ENCODE measurements at regions not wholly inside any gene's neighbourhood (a gene's known extent, or its start where the extent isn't known, plus 50 kb on each side); places are given as distances from the start of the nearest gene placed in this dataset.
"Not testable (repeated sequence)": the region's sequence is repeated elsewhere in the genome, so short reads cannot be mapped to it uniquely, and the experiment has no call there.

DNA sequence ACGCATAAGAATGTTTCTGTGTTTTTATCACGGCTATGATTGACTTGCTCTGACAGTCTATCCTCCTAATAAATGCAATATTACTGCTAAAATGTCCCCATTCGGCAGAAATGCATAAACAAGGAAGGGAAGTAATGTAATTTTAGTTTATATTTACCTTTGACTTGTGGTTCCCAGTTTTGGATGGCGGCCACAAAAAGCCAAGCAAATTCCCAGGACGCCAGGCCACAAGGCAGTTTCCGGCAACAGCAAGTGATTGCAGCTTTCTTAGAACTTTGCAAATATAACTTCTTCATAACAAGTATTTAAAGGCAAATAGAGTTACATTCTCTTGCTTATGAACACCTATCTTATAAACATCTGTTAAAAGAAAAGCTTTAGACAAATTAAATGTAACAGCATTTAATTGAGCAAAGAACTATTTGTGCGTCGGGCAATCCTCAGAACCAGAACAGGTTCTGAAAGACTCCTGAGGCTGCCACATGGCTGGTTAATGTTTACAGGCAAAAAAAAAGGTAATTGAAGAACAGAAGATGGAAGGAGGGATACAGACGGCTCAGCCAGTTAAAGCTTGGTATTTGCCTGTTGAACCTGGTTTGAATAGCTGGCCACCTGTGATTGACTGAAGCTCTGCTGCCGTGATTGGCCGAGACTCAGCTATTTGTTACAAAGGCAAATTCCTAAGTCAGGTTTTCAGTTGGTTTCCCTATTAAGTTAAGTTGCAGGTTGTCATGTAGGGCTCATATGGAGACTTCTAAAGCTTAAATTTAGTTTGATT, 80.8 kb downstream of the C21orf91 start:
- intact Hi-C loops (cut with DNase I): no loop called here
- no peak for DNase-seq

DNA sequence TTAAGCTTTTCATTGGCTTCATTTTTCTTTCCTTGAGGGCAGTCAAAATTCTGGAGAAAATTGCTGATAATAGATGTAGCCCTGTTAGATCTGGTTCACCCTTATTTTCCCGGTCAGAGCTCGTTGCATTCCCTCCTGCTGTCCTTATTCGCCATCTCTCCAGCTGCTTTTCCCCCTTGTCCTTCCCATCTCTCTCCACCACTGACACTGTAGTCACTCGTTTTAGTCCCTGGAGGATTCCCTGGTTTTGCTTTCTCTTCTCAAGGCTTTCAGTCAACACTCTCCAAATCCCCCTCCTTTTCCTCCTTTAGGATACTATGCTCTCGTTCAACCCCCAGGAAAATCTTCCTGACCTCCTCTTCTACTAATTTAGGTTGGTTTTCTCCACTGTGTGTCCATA, 83.1 kb downstream of the C21orf91 start:
- intact Hi-C loops (cut with DNase I): no loop called here
- DNase-seq: no peak

DNA sequence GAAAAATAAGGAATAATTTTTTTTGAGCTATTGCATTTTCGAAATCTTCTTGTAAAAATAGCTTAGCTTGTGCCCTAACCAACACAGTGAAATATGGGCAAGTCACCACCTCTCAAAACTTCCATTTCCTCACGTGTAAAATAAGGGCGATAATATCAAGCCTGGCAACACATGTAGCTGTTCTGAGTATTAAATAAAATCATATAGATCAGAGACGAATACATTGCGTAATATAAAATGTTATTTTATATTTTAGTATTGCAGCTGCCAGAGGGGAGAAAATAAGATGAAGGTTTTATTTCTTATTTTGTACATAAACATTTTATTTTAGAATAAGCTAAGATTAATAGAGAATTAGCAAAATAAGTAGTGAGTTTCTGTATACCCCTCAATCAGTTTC, 85.9 kb downstream of the C21orf91 start:
- intact Hi-C loops (cut with DNase I): no loop called here
- DNase-seq: no peak

DNA sequence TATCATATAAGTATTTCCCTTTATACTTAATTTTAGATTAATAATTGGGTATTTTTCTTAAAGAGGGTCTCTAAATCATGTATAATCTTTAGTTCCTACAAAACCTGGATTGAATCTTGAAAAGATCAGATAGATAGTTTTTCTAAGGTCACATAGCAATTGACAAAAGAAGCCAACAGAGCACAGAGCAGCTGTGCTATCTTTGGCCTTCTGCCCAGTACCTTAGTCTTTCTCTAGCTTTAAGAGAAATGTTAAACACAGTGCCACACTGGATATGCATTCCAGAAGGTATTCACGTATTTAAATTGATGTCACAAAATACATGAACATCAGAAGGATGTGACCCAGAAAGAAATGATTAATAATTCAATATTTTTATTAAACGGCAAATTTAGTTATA, 86.8 kb downstream of the C21orf91 start:
- no peak for DNase-seq
- intact Hi-C loops (cut with DNase I): no loop called here

DNA sequence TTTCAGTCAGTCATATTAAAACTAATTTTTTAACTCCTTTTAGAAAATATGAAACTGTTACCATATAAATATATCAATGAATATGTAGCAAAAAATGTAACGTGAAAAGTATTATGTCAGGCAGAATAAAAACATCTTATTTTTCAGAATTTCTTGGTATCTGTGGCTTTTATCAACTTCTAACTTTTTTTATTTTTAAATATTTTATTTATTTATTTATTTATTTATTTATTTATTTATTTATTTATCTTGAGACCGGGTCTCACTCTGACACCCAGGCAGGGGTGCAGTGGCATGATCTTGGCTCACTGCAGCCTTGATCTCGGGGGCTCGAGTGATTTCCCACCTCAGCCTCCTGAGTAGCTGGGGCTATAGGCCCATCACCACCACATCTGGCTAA, 87.6 kb downstream of the C21orf91 start:
- DNase-seq: peak in 1 of 10 donors; percentile 81
- intact Hi-C loops (cut with DNase I): no loop called here

DNA sequence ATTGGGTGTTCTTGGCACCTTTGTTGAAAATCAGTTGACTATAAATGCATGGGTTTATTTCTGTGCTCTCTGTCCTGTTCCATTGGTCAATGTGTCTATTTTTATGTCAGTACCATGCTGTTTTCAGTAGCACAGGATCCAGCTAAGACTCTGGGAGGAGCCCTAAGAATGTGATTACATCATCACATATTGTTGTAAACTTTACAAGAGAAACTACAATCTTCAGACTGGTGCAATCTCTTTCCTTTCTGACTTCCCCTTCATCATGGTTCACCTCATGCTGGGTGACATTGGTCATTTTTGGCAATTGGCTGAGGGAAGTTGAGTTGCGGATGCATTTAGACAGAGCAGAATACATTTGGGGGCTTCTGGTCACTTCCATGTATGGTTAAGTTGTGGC, 88.4 kb downstream of the C21orf91 start:
- intact Hi-C loops (cut with DNase I): no loop called here
- DNase-seq: no peak

DNA sequence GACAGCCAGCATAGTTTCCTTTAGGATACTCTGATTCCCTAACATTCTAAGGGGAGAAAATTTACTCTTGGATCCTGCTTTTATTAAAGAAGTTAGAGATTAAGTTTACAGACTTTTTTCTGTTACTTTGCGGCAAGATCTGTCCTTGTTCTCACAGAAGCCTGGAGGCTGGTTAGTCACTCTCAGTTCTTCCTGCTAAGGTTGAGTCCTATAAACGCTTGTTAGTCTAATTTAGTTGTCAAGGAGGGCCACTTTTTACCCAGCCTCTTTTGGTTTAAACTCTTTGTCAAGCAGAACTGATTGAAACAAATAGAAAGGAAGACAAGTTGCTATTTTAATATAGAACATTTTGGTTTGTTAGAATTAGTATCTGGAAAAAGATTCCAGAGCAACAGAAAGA, 89.7 kb downstream of the C21orf91 start:
- intact Hi-C loops (cut with DNase I): no loop called here
- DNase-seq: no peak

DNA sequence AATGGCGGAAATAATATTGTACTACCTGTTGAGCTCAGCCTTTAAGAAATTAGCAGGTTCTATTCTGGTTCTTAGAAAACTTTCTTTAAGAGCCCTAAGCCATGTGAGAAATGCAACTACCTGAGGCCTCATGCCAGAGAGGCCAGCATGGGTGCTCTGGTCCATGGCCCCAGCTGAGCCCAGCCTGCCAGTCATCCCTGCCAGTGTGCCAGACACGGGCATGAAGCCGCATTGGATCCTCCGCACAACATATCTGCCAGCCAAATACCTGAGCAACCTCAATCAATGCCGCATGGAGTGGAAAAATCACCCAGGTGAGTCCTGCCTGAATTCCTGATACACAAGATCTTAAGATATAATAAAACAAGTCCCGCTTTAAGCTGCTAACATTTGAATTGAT, 91.8 kb downstream of the C21orf91 start:
- intact Hi-C loops (cut with DNase I): no loop called here
- peak in 1 of 10 donors; percentile 61 for DNase-seq

DNA sequence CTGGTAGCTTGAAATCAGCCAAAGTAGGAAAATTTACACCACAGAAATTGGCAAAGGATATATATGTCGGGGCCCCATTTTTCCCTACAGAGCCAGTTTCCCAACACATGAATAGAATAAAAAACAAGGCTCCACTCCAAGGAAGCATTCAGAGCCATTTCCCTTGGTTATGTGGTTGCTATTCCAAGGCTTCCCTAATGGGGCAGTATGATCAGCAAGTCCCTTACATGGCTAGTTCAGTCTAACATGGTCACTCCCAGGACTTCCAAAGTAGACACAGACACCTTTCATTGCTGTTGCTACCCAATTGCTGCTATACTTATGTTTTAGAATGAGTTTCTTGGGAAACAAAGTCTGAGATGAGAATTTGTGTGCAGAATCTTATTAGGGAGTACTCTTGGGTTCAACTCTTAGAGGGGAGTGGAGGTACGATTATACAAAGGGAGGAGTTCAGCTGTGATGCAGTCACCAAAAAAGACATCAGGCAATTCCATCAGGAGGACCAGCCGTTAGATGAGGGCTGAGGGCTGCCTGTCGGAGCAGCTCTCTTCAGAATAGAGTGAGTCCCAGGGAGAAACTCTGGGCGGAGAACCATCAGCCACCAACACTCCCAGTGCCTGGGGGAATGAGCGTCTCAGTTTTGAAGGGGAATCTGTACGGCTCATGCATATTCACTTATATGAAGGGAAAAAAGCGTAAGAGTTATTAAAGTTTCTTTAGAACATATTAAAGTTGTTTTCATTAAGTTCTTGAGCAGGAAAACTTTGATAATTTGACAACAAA, 92.9 kb downstream of the C21orf91 start:
- no peak for DNase-seq
- intact Hi-C loops (cut with DNase I): no loop called here

DNA sequence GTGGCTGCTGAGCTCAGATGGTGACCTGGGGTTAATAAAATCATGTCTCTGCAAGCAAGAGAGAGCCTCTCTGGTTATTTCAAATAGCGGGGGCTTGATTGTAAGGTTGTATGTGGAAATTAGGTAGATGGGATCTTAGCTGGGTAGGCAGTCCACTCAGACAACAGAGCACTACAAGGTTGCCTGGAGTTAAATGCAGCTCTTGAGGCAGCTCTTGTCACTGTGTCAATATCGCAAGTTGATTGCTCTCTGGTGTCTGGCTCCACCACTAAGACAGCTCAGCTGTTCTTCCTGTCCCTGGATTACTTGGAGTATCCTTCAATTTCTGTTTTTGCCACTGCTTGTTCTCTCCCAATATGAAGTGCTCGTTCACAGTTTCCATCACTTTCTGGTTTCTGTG, 93.8 kb downstream of the C21orf91 start:
- intact Hi-C loops (cut with DNase I): no loop called here

DNA sequence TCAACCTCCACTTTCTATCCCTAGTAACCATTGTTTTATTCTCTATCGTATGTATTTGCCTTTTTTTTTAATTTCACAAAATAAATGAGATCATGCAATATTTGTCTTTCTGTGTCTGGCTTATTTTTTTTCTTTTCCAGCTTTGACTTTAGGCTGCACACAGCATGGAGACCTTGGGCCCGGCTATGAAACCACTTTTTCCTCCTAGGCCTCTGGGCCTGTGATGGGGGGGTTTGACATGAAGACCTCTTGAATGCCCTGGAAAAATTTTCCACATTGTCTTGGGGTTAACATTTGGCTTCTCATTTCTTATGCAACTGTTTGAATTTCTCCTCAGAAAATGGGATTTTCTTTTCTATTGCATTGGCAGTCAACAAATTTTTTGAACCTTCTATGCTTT, 100.2 kb upstream of the BTG3 start:
- intact Hi-C loops (cut with DNase I): no loop called here
- DNase-seq: no peak

More for the DNA sequence above, 93.8 kb downstream of the C21orf91 start:
- no peak for DNase-seq

DNA sequence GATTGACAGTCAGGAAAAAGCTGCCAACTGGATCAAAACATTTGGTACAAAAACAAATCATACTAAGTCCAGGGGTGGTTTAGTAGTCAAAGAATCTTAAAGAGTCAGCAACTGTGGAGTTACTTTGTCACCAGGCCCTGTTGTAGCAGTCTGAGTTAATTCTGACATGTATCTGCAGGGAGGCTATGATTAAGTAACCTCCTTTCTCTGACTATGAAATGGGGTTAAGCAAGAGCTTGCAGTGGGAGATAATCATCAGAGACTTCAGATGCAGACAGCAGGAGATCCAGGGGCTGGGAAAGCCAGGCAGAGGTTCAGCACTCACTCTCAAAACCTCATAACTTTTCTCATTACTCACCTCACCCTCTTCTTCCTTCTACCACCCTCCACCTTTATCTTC, 99.2 kb upstream of the BTG3 start:
- intact Hi-C loops (cut with DNase I): no loop called here
- DNase-seq: no peak

DNA sequence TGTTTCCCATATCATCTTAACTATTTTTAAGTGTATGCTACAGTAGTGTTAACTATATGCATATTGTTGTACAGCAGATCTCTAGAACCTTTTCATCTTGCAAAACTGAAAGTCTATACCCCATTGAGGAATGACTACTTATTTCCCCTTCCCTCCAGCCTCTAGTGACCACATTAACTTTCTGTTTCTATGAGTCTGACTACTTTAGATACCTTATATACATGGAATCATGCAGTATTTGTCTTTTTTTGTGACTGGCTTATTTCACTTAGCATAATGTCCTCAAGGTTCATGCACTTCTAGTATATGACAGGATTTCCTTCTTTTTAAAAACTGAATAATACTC, 96.5 kb upstream of the BTG3 start:
- intact Hi-C loops (cut with DNase I): no loop called here
- no peak for DNase-seq

DNA sequence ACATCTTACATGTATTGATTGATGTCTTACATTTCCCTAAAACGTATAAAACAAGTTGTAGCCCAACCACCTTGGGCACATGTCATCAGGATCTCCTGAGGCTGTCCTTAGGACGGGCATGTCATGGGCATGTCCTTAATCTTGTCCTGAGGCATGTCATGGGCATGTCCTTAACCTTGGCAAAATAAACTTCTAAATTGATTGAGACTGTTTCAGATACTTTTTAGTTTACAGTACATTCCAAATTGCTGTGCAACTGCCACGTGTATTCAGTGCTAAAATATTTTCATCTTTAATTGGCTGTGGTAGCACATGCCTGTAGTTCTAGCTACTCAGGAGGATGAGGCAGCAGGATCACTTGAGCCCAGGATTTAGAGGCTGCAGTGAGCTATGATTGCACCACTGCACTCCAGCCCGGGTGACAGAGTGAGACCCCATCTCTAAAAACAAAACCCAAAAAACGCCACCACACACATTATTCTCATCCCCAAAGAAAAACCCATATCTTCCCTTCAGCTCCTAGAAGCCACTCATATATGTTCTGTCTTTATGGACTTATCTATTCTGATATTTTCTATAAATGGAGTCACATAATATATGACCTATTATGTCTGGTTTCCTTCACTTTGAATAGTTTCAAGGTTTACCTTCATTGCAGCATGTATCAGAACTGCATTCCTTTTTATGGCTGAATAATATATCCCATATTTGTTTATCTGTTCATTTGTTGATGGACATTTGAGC, 96.0 kb upstream of the BTG3 start:
- intact Hi-C loops (cut with DNase I): no loop called here
- no peak for DNase-seq

DNA sequence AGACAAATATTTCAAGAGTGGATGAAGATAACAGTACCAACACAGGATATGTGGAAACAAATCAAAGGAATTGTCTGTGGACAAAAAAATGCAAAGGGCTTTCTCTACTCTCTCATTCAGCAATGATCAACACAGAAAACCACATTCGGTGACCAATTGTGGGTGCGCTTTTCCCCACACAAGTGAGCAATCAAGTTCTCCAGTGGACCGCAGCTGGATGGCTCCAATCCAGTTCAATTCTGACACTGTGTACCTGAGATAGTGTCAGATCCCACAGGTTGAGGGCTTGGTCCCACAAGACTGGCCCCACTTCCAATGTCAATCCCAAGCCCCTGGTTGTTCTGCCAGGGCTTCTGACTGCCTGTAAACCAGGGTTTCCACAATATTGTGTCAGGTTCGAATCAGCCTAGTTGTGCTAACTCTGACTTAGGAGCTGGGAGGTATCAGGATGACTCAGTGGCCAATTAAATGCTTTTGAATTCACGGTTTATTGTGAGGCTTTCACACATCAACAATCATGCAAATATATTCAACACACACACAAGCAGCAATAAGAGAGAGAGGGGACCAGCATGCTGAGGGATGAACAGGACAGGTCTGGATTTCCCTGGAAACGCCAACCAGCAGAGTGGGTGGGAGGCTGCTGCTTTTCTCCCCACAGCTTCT, 87.0 kb upstream of the BTG3 start:
- no peak for DNase-seq
- intact Hi-C loops (cut with DNase I): no loop called here

DNA sequence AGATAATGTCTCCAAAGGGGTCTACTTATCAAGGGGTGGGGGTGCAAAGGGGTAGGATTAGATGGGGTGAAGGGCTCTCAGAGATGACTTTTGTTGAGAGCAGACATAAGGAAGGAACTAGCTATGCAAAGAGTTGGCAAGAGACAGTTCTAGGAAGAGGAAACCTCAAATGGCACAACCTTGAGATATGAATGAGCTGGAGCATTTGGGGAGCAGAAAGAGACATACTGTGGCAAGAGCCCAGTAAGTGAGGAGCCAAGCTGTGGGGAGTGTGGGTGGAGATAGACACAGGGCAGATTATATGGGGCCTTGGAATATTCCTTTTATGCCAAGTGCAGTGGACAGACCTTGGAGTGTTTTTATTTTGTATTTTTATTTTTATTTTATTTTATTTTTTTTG, 84.8 kb upstream of the BTG3 start:
- intact Hi-C loops (cut with DNase I): no loop called here
- DNase-seq: no peak

DNA sequence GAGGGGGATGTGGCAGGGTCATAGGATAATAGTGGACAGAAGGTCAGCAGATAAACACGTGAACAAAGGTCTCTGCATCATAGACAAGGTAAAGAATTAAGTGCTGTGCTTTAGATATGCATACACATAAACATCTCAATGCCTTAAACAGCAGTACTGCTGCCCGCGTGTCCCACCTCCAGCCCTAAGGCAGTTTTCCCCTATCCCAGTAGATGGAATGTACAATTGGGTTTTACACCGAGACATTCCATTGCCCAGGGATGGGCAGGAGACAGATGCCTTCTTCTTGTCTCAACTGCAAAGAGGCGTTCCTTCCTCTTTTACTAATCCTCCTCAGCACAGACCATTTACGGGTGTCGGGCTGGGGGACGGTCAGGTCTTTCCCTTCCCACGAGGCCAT, 81.7 kb upstream of the BTG3 start:
- intact Hi-C loops (cut with DNase I); DNase-seq: not testable (repeated sequence)

DNA sequence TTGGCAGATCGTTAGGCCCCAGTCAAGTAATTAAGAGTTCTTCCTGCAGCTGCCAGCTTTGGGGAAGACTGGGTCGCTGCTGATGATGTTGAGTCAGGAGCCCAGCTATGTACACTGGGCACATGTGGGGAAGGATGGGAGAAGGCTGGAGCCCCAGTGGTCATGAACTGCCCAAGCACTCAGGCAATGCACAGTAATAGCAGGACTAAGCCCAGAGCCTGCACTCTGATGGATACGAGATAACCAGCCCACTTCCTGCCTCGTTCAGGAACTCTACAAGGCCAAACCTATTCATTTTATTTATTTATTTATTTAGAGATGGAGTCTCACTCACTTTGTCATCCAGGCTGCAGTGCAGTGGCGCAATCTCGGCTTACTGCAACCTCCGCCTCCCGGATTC, 81.1 kb upstream of the BTG3 start:
- intact Hi-C loops (cut with DNase I): no loop called here
- DNase-seq: no peak

DNA sequence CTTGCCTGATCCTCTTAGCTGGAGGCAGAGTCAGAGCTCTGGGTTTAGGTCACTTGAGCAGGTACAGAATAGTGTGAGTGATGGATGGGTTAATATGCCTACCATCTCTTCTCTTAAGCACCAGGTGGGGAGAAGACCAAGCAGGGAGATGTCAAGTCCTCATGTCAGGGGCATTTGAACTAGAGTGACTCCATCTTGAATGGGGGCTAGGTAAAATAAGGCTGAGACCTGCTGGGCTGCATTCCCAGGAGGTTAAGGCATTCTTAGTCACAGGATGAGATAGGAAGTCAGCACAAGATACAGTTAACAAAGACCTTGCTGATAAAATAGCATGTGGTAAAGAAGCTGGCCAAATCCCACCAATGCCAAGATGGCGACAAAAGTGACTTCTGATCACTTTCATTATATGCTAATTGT, 77.4 kb upstream of the BTG3 start:
- intact Hi-C loops (cut with DNase I): no loop called here
- DNase-seq: no peak

DNA sequence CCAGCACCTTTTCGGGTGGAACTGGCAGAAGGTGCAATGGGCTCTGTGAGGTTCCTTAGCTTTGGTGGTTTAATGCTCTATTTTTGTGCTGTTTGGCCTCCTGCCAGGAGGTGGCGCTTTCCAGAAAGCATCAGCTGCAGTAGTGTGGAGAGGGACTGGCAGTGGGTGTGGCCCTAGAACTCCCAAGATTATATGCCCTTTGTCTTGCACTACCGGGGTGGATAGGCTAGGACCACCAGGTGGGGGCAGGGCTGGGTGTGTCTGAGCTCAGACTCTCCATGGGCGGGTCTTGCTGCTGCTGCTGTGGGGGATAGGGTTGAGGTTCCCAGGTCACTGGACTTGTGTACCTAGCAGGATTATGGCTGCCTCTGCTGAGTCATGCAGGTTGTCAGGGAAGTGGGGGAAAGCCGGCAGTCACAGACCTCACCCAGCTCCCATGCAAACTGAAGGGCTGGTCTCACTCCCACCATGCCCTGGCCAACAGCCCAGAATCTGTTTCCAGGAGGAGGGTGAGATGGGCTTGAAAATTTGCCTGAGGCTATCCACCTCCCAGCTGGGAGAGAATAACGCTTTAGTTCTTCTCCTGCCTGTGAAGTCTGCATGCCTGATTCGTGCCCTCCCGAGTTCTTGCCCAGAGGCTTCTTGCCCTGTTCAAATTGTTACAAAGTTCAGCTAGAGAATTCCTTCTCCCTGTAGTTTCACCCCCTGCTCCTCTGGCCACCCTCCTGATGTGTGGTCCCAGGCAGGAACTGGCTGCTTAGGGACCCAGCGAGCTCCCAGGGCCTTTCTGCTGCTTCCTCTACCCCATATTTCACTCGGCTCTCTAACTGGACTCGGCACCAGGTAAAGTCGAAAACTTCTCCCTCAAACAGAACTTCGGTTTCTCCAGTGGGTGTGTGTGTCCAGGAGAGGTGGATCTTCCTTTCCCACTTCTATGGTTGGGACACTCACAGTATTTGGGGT, 76.5 kb upstream of the BTG3 start:
- DNase-seq: peak in 7 of 10 donors; percentile 6 to 83 (median 26)
- intact Hi-C loops (cut with DNase I): no loop called here
